Epithelial cell of esophagus (primary cell): ENCODE measurements at regions not wholly inside any gene's neighbourhood (a gene's known extent, or its start where the extent isn't known, plus 50 kb on each side); places are given as distances from the start of the nearest gene placed in this dataset.

ENCODE experiments used
- DNase-seq: peaks from one replicate; pipeline ENCODE4 v3.0.0; 2010; ENCODE audit warnings: low read depth
- H3K4me3 ChIP-seq: 2 replicates; pipeline ENCODE4 v1.5.1; 2011; ENCODE audit warnings: mild to moderate bottlenecking, low read length, control low read depth
- CTCF ChIP-seq: IDR thresholded peaks from 2 replicates; pipeline ENCODE4 v1.5.1; 2011; ENCODE audit warnings: low read depth, mild to moderate bottlenecking, low read length, control low read depth, inconsistent platforms; ENCODE audit not compliant: insufficient read depth; ENCODE audit errors: missing control alignments

DNA sequence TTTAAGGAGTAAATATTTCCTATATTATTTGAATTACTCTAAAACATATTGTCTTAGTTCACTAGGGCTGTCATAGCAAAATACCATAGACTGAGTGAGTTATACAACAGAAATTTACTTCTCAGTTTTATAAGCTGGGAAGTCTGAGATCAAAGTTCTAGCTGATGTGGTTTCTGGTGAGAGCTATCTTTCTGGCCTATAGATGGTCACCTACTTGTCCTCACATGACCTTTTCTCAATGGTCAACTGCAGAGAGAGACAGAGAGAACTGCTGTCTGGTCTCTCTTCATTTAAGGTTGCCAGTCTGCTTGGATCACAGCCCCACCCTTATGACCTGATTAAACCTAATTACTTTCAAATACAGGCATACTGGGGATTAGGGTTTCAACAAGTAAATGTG lies 490.9 kb downstream of the FBXO15 start:
- DNase-seq, result no peak
- H3K4me3 ChIP-seq, result no peak overlapping the region
- TF ChIP-seq CTCF, result no peak

- no peak overlapping the region for H3K4me3 ChIP-seq
- no peak for DNase-seq
- no peak for TF ChIP-seq CTCF
Measured at GRCh38 chr18:73653827-73654226, 493.8 kb downstream of the FBXO15 start.

GRCh38 chr18:73653251-73653650 lies 494.4 kb downstream of the FBXO15 start:
- DNase-seq, result peak; percentile 56
- H3K4me3 ChIP-seq, result no peak overlapping the region
- TF ChIP-seq CTCF, result no peak

GRCh38 chr18:73647391-73647790 lies 500.2 kb downstream of the FBXO15 start:
- no peak overlapping the region for H3K4me3 ChIP-seq
- TF ChIP-seq CTCF, result no peak
- no peak for DNase-seq

GRCh38 chr18:73646772-73647171 lies 500.9 kb downstream of the FBXO15 start:
- peak; percentile 88 for DNase-seq
- TF ChIP-seq CTCF, result no peak
- no peak overlapping the region for H3K4me3 ChIP-seq

GRCh38 chr18:73646196-73646595 lies 501.4 kb downstream of the FBXO15 start:
- H3K4me3 ChIP-seq, result no peak overlapping the region
- no peak for TF ChIP-seq CTCF
- DNase-seq, result peak; percentile 42

GRCh38 chr18:73645160-73645715 lies 502.4 kb downstream of the FBXO15 start:
- DNase-seq, result no peak
- TF ChIP-seq CTCF, result no peak
- no peak overlapping the region for H3K4me3 ChIP-seq
